H1 (cell line): ENCODE measurements at regions not wholly inside any gene's neighbourhood (a gene's known extent, or its start where the extent isn't known, plus 50 kb on each side); places are given as distances from the start of the nearest gene placed in this dataset.

ENCODE experiments used
- CTCF ChIA-PET: fragments of 300-600 bp; sonication (Branson Sonifier 250); formaldehyde crosslinking; loops from one replicate; lab custom pipeline; 2021; ENCODE audit not compliant: partially characterized antibody; lab: Charles Lee
- POLR2A ChIA-PET: fragments of 300-600 bp; sonication (Branson Sonifier 250); formaldehyde crosslinking; loops from one replicate; lab custom pipeline; 2021; ENCODE audit warnings: inconsistent platforms; ENCODE audit not compliant: partially characterized antibody; lab: Charles Lee
- DNase-seq, 2 experiments: peaks; one replicate each; pipeline versions ENCODE4 v3.0.0 to v3.0.0-alpha.2; 2010 to 2022; ENCODE audit warnings: low spot score in 2 of 2, low read depth in 1 of 2, mixed read lengths in 1 of 2
- FAIRE-seq: peaks from 2 replicates; lab custom pipeline; 2011; peaks lifted over from hg19 to GRCh38; lab: Jason Lieb, UNC
- H2AFZ ChIP-seq: 2 replicates; pipeline ENCODE4 v1.8.1; 2012; ENCODE audit warnings: low read length, inconsistent platforms
- H2AK5ac ChIP-seq: 2 replicates; pipeline ENCODE4 v1.6.1; 2013; ENCODE audit warnings: low read depth, low read length
- H2BK120ac ChIP-seq: replicated peaks from 2 replicates; pipeline ENCODE3; 2013; ENCODE audit warnings: low read depth, low read length, inconsistent platforms
- H2BK12ac ChIP-seq: 2 replicates; pipeline ENCODE4 v1.6.1; 2013; ENCODE audit warnings: low read depth, low read length
- H2BK15ac ChIP-seq: 2 replicates; pipeline ENCODE4 v1.6.1; 2013; ENCODE audit warnings: low read length
- H2BK20ac ChIP-seq: 2 replicates; pipeline ENCODE4 v1.6.1; 2013; ENCODE audit warnings: low read length
- H2BK5ac ChIP-seq: 2 replicates; pipeline ENCODE4 v1.6.1; 2013; ENCODE audit warnings: low read depth, low read length
- H3K14ac ChIP-seq: 2 replicates; pipeline ENCODE4 v1.6.1; 2013; ENCODE audit warnings: inconsistent platforms; ENCODE audit not compliant: insufficient read length
- H3K18ac ChIP-seq: 2 replicates; pipeline ENCODE4 v1.6.1; 2013; ENCODE audit warnings: low read length; ENCODE audit errors: extremely low read depth
- H3K23ac ChIP-seq: 2 replicates; pipeline ENCODE4 v1.6.1; 2013; ENCODE audit warnings: inconsistent platforms; ENCODE audit not compliant: insufficient read length
- H3K23me2 ChIP-seq: 2 replicates; pipeline ENCODE4 v1.6.1; 2013; ENCODE audit warnings: low read depth, low read length
- H3K27ac ChIP-seq: 2 replicates; pipeline ENCODE4 v1.6.1; 2011; ENCODE audit warnings: low read depth, low read length, inconsistent platforms
- H3K27me3 ChIP-seq, 4 experiments: replicated peaks in 1 of 4; 1 replicate in 1 of 4; 2 replicates in 3 of 4; pipeline versions ENCODE4 v1.6.1 to v1.8.1; 2011 to 2013; ENCODE audit warnings: low read length in 3 of 4, mild to moderate bottlenecking in 3 of 4, inconsistent platforms in 2 of 4, mixed read lengths in 2 of 4, moderate library complexity in 1 of 4; ENCODE audit not compliant: control insufficient read depth in 3 of 4, insufficient read depth in 3 of 4; ENCODE audit errors: extremely low read depth in 1 of 4
- H3K36me3 ChIP-seq, 4 experiments: 2 replicates each; pipeline versions ENCODE4 v1.6.1 to v1.8.1; 2011 to 2013; ENCODE audit warnings: mild to moderate bottlenecking in 4 of 4, low read length in 3 of 4, moderate library complexity in 2 of 4, control low read depth in 1 of 4, inconsistent platforms in 1 of 4; ENCODE audit not compliant: insufficient read depth in 4 of 4, control insufficient read depth in 2 of 4
- H3K4ac ChIP-seq: replicated peaks from 2 replicates; pipeline ENCODE3; 2013; ENCODE audit warnings: low read length, low read depth, mixed read lengths, inconsistent platforms; ENCODE audit not compliant: insufficient read length
- H3K4me1 ChIP-seq, 4 experiments: replicated peaks in 1 of 4; 1 replicate in 1 of 4; 2 replicates in 3 of 4; pipeline versions ENCODE4 v1.6.1 to v1.8.1; 2011 to 2013; ENCODE audit warnings: low read length in 3 of 4, inconsistent platforms in 2 of 4, mixed read lengths in 1 of 4; ENCODE audit not compliant: insufficient read depth in 4 of 4, control insufficient read depth in 3 of 4
- H3K4me2 ChIP-seq, 2 experiments: 2 replicates each; pipeline versions ENCODE4 v1.6.1 to v1.8.1; 2011 to 2013; ENCODE audit warnings: low read depth in 2 of 2, low read length in 2 of 2, control low read depth in 1 of 2, inconsistent platforms in 1 of 2, mild to moderate bottlenecking in 1 of 2; ENCODE audit not compliant: insufficient read depth in 1 of 2
- H3K4me3 ChIP-seq, 4 experiments: fragments of 200-600, 300-600 bp in 1 of 4; sonication (generic), shearing (Covaris generic), sonication (Bioruptor Twin) in 1 of 4; 2 replicates each; pipeline versions ENCODE4 v1.5.1 to v1.8.1; 2011 to 2016; ENCODE audit warnings: low read length in 4 of 4, low read depth in 3 of 4, control low read depth in 2 of 4, inconsistent platforms in 2 of 4, mild to moderate bottlenecking in 2 of 4, mixed read lengths in 1 of 4, moderate library complexity in 1 of 4; ENCODE audit not compliant: insufficient read depth in 2 of 4; ENCODE audit errors: extremely low read depth in 1 of 4
- H3K56ac ChIP-seq: replicated peaks from 2 replicates; pipeline ENCODE3; 2013; ENCODE audit warnings: low read depth, mild to moderate bottlenecking, mixed read lengths, low read length, inconsistent platforms; ENCODE audit not compliant: insufficient read length
- H3K79me1 ChIP-seq: 2 replicates; pipeline ENCODE4 v1.6.1; 2013; ENCODE audit warnings: low read depth, low read length, control low read depth
- H3K79me2 ChIP-seq, 2 experiments: 2 replicates each; pipeline versions ENCODE4 v1.6.1 to v1.8.1; 2012 to 2013; ENCODE audit warnings: low read length in 2 of 2, mild to moderate bottlenecking in 2 of 2, inconsistent platforms in 1 of 2; ENCODE audit not compliant: insufficient read depth in 2 of 2, control insufficient read depth in 1 of 2
- H3K9ac ChIP-seq, 4 experiments: replicated peaks in 1 of 4; 1 replicate in 1 of 4; 2 replicates in 3 of 4; pipeline versions ENCODE4 v1.6.1 to v1.8.1; 2011 to 2013; ENCODE audit warnings: low read depth in 3 of 4, low read length in 3 of 4, control low read depth in 2 of 4, mild to moderate bottlenecking in 2 of 4, moderate library complexity in 2 of 4, inconsistent platforms in 1 of 4; ENCODE audit errors: extremely low read depth in 1 of 4
- H3K9me3 ChIP-seq, 2 experiments: 2 replicates each; pipeline versions ENCODE4 v1.6.1 to v1.8.1; 2012 to 2013; ENCODE audit warnings: mild to moderate bottlenecking in 2 of 2, moderate library complexity in 2 of 2, control low read depth in 1 of 2, inconsistent platforms in 1 of 2, low read depth in 1 of 2, low read length in 1 of 2, mixed read lengths in 1 of 2; ENCODE audit not compliant: insufficient read depth in 2 of 2
- H4K20me1 ChIP-seq, 2 experiments: replicated peaks in 1 of 2; 2 replicates each; pipeline versions ENCODE3 to v1.8.1; 2011 to 2013; ENCODE audit warnings: inconsistent platforms in 2 of 2, low read length in 2 of 2, mild to moderate bottlenecking in 1 of 2; ENCODE audit not compliant: insufficient read depth in 2 of 2, control insufficient read depth in 1 of 2
- H4K5ac ChIP-seq: 2 replicates; pipeline ENCODE4 v1.6.1; 2013; ENCODE audit warnings: low read length, low read depth, mixed read lengths, inconsistent platforms; ENCODE audit not compliant: insufficient read length
- H4K8ac ChIP-seq: 2 replicates; pipeline ENCODE4 v1.8.0; 2013; ENCODE audit warnings: mild to moderate bottlenecking, moderate library complexity, low read length, inconsistent platforms; ENCODE audit not compliant: insufficient read depth; ENCODE audit errors: extremely low read depth
- H4K91ac ChIP-seq: replicated peaks from 2 replicates; pipeline ENCODE3; 2013; ENCODE audit warnings: low read length, mixed read lengths, inconsistent platforms; ENCODE audit not compliant: insufficient read length
- BACH1 ChIP-seq: IDR thresholded peaks from 2 replicates; pipeline ENCODE4 v1.6.1; 2012; ENCODE audit warnings: low read length, improper control_type of control experiment
- CBX5 ChIP-seq: fragments of 300-800, 300-1000 bp; sonication (generic); IDR thresholded peaks from 2 replicates; pipeline ENCODE4 v1.7.1; 2016; ENCODE audit warnings: antibody characterized with exemption, low read length, low read depth
- EGR1 ChIP-seq: IDR thresholded peaks from 2 replicates; pipeline ENCODE4 v1.6.1; 2011; ENCODE audit warnings: low read depth, low read length, borderline replicate concordance
- NANOG ChIP-seq: IDR thresholded peaks from 2 replicates; pipeline ENCODE4 v1.6.1; 2011; ENCODE audit warnings: low read length, low read depth, mild to moderate bottlenecking, inconsistent platforms; ENCODE audit not compliant: insufficient read depth, poor library complexity, severe bottlenecking
- SIRT6 ChIP-seq: IDR thresholded peaks from one replicate; pipeline ENCODE4 v1.7.1; 2012; ENCODE audit warnings: low read length, inconsistent platforms
- TAF7 ChIP-seq: optimal IDR thresholded peaks from 2 replicates; pipeline ENCODE3; 2011; ENCODE audit warnings: low read depth, mild to moderate bottlenecking, inconsistent platforms, low read length, moderate library complexity, borderline replicate concordance
- YY1 ChIP-seq: IDR thresholded peaks from 2 replicates; pipeline ENCODE4 v1.6.1; 2011; ENCODE audit warnings: low read depth, mild to moderate bottlenecking, low read length
- ZNF274 ChIP-seq: IDR thresholded peaks from 2 replicates; pipeline ENCODE4 v1.7.0; 2012; ENCODE audit warnings: low read length, borderline replicate concordance; ENCODE audit errors: extremely low read depth
- WGBS, 2 experiments: shearing (Covaris generic) in 1 of 2; methylation state at CpG; one replicate each; pipeline versions ENCODE4 v1.1.6 to v1.1.7; 2013 to 2015; ENCODE audit warnings: low lambda C conversion rate in 2 of 2, mixed read lengths in 2 of 2, inconsistent platforms in 1 of 2, low coverage in 1 of 2, missing lambda C conversion rate in 1 of 2; ENCODE audit not compliant: insufficient replicate concordance in 2 of 2, insufficient coverage in 1 of 2, insufficient read length in 1 of 2; ENCODE audit errors: extremely low coverage in 1 of 2, missing lambda C conversion rate in 1 of 2; 5-methylcytosine and 5-hydroxymethylcytosine counted together

GRCh38 chr6:100320686-100321085 lies 144.0 kb downstream of the SIM1 start:
- no peak overlapping the region for H3K4me3 ChIP-seq
- no peak overlapping the region for H2BK12ac ChIP-seq
- H3K23ac ChIP-seq, result no peak overlapping the region
- TF ChIP-seq TAF7, result no peak
- no peak for TF ChIP-seq SIRT6
- TF ChIP-seq NANOG, result no peak
- TF ChIP-seq YY1, result no peak
- TF ChIP-seq BACH1, result no peak
- TF ChIP-seq EGR1, result no peak
- no peak for TF ChIP-seq CBX5
- no peak for TF ChIP-seq ZNF274
- TF ChIP-seq, all 59 proteins: peak for 0
- Histone ChIP-seq H3K4ac (no peak overlapping the region), H3K27me3 (no peaks in the 10 kb centered on the region), H3K36me3 (no peaks in the 10 kb centered on the region), H2AFZ (no peak overlapping the region), H3K4me2 (no peak overlapping the region), H2BK120ac (no peak overlapping the region), H2AK5ac (no peak overlapping the region), H2BK20ac (no peak overlapping the region), H3K56ac (no peak overlapping the region), H3K14ac (no peak overlapping the region), H3K23me2 (no peaks in the 10 kb centered on the region), H3K18ac (no peak overlapping the region), H3K27ac (no peak overlapping the region), H4K91ac (no peak overlapping the region), H4K20me1 (no peaks in the 10 kb centered on the region), H3K9ac (no peak overlapping the region), H2BK5ac (no peak overlapping the region), H4K8ac (no peak overlapping the region), H4K5ac (no peak overlapping the region), H3K9me3 (no peaks in the 10 kb centered on the region), H3K4me1 (no peaks in the 10 kb centered on the region), H3K79me1 (no peaks in the 10 kb centered on the region), H2BK15ac (no peak overlapping the region), H3K79me2 (no peaks in the 10 kb centered on the region)
- FAIRE-seq, result no peak
- WGBS, 2 experiments, result 91% methylated on average over 1 of the region's 1 CpG; no CpG with 5 or more reads in 1 of the 2 experiments
- DNase-seq, result no peak
- POLR2A ChIA-PET, result no interaction called here
- CTCF ChIA-PET, result interaction anchor here (0.6 to 1.3 kb wide), 7 partner anchors 11 to 453 kb away, joined by 3 to 4 read pairs (median 4); no protein-coding TSS in a partner anchor
